Hepatocyte (in vitro differentiated cells): ENCODE measurements at regions not wholly inside any gene's neighbourhood (a gene's known extent, or its start where the extent isn't known, plus 50 kb on each side); places are given as distances from the start of the nearest gene placed in this dataset.

Experiments used
- DNase-seq: peaks from one replicate; pipeline ENCODE4 v3.0.0-alpha.2; 2016; ENCODE audit warnings: low spot score
- H2AFZ ChIP-seq: fragments of 200-600 bp; sonication (generic); 2 replicates; pipeline ENCODE4 v1.6.0; 2016; ENCODE audit warnings: antibody characterized with exemption, mild to moderate bottlenecking
- H3K27ac ChIP-seq: fragments of 200-600 bp; sonication (generic); 2 replicates; pipeline ENCODE4 v1.5.1; 2016; ENCODE audit warnings: mild to moderate bottlenecking
- H3K27me3 ChIP-seq: fragments of 200-600 bp; sonication (generic); 2 replicates; pipeline ENCODE4 v1.6.1; 2016
- H3K36me3 ChIP-seq: fragments of 200-600 bp; sonication (generic); replicated peaks from 2 replicates; pipeline ENCODE4 v1.5.1; 2016; ENCODE audit warnings: low read depth; ENCODE audit not compliant: insufficient read depth
- H3K4me1 ChIP-seq: fragments of 200-600 bp; sonication (generic); 2 replicates; pipeline ENCODE4 v1.5.1; 2016; ENCODE audit warnings: mild to moderate bottlenecking, moderate library complexity; ENCODE audit not compliant: insufficient read depth
- H3K4me2 ChIP-seq: fragments of 200-600 bp; sonication (generic); 2 replicates; pipeline ENCODE4 v1.6.0; 2016
- H3K4me3 ChIP-seq: fragments of 200-600 bp; sonication (generic); 2 replicates; pipeline ENCODE4 v1.5.1; 2016; ENCODE audit warnings: mild to moderate bottlenecking
- H3K79me2 ChIP-seq: fragments of 200-600 bp; sonication (generic); 2 replicates; pipeline ENCODE4 v1.6.0; 2017; ENCODE audit warnings: mild to moderate bottlenecking
- H3K9me2 ChIP-seq: fragments of 200-600 bp; sonication (generic); replicated peaks from 2 replicates; pipeline ENCODE4 v1.6.0; 2017; ENCODE audit warnings: mild to moderate bottlenecking; ENCODE audit not compliant: insufficient read depth
- H3K9me3 ChIP-seq: fragments of 200-600 bp; sonication (generic); 2 replicates; pipeline ENCODE4 v1.5.1; 2016; ENCODE audit warnings: low read depth, mild to moderate bottlenecking
- H4K20me1 ChIP-seq: fragments of 200-600 bp; sonication (generic); 2 replicates; pipeline ENCODE4 v1.6.0; 2016; ENCODE audit warnings: mild to moderate bottlenecking; ENCODE audit not compliant: insufficient read depth, poor library complexity, severe bottlenecking
- CTCF ChIP-seq: fragments of 200-600 bp; sonication (generic); IDR thresholded peaks from 2 replicates; pipeline ENCODE4 v1.5.1; 2016; ENCODE audit warnings: antibody characterized with exemption, mild to moderate bottlenecking; ENCODE audit not compliant: poor library complexity
- EZH2 ChIP-seq: fragments of 200-600 bp; sonication (generic); IDR thresholded peaks from 2 replicates; pipeline ENCODE4 v1.6.1; 2016; ENCODE audit warnings: antibody characterized with exemption, mild to moderate bottlenecking, borderline replicate concordance
- EZH2phosphoT487 ChIP-seq: fragments of 200-600 bp; sonication (generic); IDR thresholded peaks from one replicate; pipeline ENCODE4 v1.6.1; 2018; ENCODE audit warnings: antibody characterized with exemption, mild to moderate bottlenecking, low read depth, moderate library complexity; ENCODE audit not compliant: unreplicated experiment, severe bottlenecking
- WGBS: methylation state at CpG from one replicate; pipeline ENCODE4 v1.1.6; 2016; ENCODE audit warnings: low lambda C conversion rate; ENCODE audit errors: missing lambda C conversion rate; 5-methylcytosine and 5-hydroxymethylcytosine counted together

- H3K9me3 ChIP-seq = no peaks in the 10 kb centered on the region
- H3K27me3 ChIP-seq = no peaks in the 10 kb centered on the region
- no peak for DNase-seq
- H3K27ac ChIP-seq = no peak overlapping the region
- H2AFZ ChIP-seq = no peak overlapping the region
- no peak overlapping the region for H3K4me2 ChIP-seq
- H4K20me1 ChIP-seq = no peaks in the 10 kb centered on the region
- no peaks in the 10 kb centered on the region for H3K79me2 ChIP-seq
- WGBS = 80% methylated on average over 1 of the region's 1 CpG
- no peaks in the 10 kb centered on the region for H3K36me3 ChIP-seq
- H3K4me1 ChIP-seq = no peaks in the 10 kb centered on the region
- H3K9me2 ChIP-seq = no peaks in the 10 kb centered on the region
- H3K4me3 ChIP-seq = no peak overlapping the region
- TF ChIP-seq EZH2phosphoT487 (no peak), EZH2 (no peak), CTCF (no peak)
Measured at GRCh38 chr5:6212244-6212643, 166.1 kb downstream of the MED10 start.

- Histone ChIP-seq H3K4me1 (no peaks in the 10 kb centered on the region), H4K20me1 (no peaks in the 10 kb centered on the region), H3K27ac (no peak overlapping the region), H3K36me3 (no peaks in the 10 kb centered on the region), H3K27me3 (no peaks in the 10 kb centered on the region), H3K79me2 (no peaks in the 10 kb centered on the region), H3K9me2 (no peaks in the 10 kb centered on the region), H3K4me3 (no peak overlapping the region), H3K9me3 (no peaks in the 10 kb centered on the region), H3K4me2 (no peak overlapping the region), H2AFZ (no peak overlapping the region)
- WGBS = 86% methylated on average over 1 of the region's 1 CpG
- no peak for DNase-seq
- TF ChIP-seq CTCF (no peak), EZH2 (no peak), EZH2phosphoT487 (no peak)
Measured at GRCh38 chr5:6206501-6206900, 171.8 kb downstream of the MED10 start.

- Histone ChIP-seq H3K27ac (no peak overlapping the region), H3K4me1 (no peaks in the 10 kb centered on the region), H3K4me3 (no peak overlapping the region), H3K9me3 (no peaks in the 10 kb centered on the region), H3K27me3 (no peaks in the 10 kb centered on the region), H3K36me3 (no peaks in the 10 kb centered on the region), H3K4me2 (no peak overlapping the region), H4K20me1 (no peaks in the 10 kb centered on the region), H2AFZ (no peak overlapping the region), H3K9me2 (no peaks in the 10 kb centered on the region), H3K79me2 (no peaks in the 10 kb centered on the region)
- DNase-seq = no peak
- TF ChIP-seq EZH2phosphoT487 = no peak
- TF ChIP-seq EZH2 = no peak
- TF ChIP-seq CTCF = no peak
- WGBS = 75% methylated on average over 4 of the region's 4 CpGs
Measured at GRCh38 chr5:6202968-6203365, 175.4 kb downstream of the MED10 start.
